Upper lobe of left lung (tissue), 4 donors: ENCODE measurements at regions not wholly inside any gene's neighbourhood (a gene's known extent, or its start where the extent isn't known, plus 50 kb on each side); places are given as distances from the start of the nearest gene placed in this dataset.

Experiments
- CTCF ChIP-seq, 6 experiments: fragments of 450-650 bp in 4 of 6; fragments of 200-600 bp in 2 of 6; sonication (generic) in 2 of 6; IDR thresholded peaks; one replicate each; pipeline ENCODE4 v1.5.1; 2016 to 2019; ENCODE audit warnings: antibody characterized with exemption in 6 of 6
- EP300 ChIP-seq, 4 donors: sonication (generic); formaldehyde crosslinking; IDR thresholded peaks; one replicate each; pipeline ENCODE4 v1.5.1; 2017; ENCODE audit warnings: antibody characterized with exemption in 4 of 4, control low read depth in 2 of 4
- POLR2A ChIP-seq, 4 donors: fragments of 450-650 bp; IDR thresholded peaks; one replicate each; pipeline ENCODE4 v1.5.1; 2016 to 2017; ENCODE audit warnings: antibody characterized with exemption in 4 of 4, mild to moderate bottlenecking in 2 of 4
- POLR2AphosphoS5 ChIP-seq, 2 donors: sonication (generic); formaldehyde crosslinking; IDR thresholded peaks; one replicate each; pipeline ENCODE4 v1.5.1; 2017; ENCODE audit warnings: antibody characterized with exemption in 2 of 2

DNA sequence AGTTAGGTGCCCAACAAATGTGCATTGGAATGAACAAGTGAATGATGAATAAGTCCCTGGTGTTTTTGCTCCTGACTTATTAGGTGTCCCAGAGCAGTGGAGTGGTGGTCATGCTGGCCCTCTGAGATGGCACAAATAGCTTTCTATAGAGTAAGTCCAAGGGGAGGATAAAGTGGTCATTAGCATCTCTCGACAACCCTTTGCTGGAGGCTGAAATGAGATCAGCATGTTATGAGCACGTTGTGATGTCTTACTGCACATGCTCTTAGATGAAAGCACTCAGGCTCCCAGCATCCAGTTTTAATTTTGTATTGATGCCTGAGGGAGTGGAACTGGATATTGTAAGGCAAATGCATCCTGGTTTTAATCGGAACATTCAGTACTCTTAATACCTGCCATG lies 326.2 kb downstream of the RFC3 start:
- TF ChIP-seq CTCF (IDR thresholded peaks at IDR 0.05) (no peak), POLR2A (IDR thresholded peaks at IDR 0.05) (no peak), EP300 (IDR thresholded peaks at IDR 0.05) (no peak), POLR2AphosphoS5 (IDR thresholded peaks at IDR 0.05) (no peak)
